ENCODE measurements at regions not wholly inside any gene's neighbourhood (a gene's known extent, or its start where the extent isn't known, plus 50 kb on each side); places are given as distances from the start of the nearest gene placed in this dataset.

GRCh38 chr18:28801876-28802275, 624.9 kb upstream of the CDH2 start:
- Histone ChIP-seq H3K79me2 (ENCODE audit: insufficient read depth, low read length) (no peaks in the 10 kb centered on the region), H3K9ac (ENCODE audit: extremely low read depth, insufficient read length, low read length) (no peak overlapping the region), H4K91ac (ENCODE audit: insufficient read length, low read depth, low read length) (no peak overlapping the region), H3K14ac (ENCODE audit: insufficient read depth, low read length) (no peak overlapping the region), H3K9me3 (ENCODE audit: control insufficient read depth, low read depth, low read length) (no peaks in the 10 kb centered on the region), H2BK20ac (ENCODE audit: low read depth, low read length, poor library complexity, severe bottlenecking) (no peak overlapping the region), H2AFZ (ENCODE audit: low read length) (no peak overlapping the region), H3T11ph (ENCODE audit: low read length) (no peak overlapping the region), H3K27ac (ENCODE audit: insufficient read length, low read depth, low read length) (no peak overlapping the region), H3K4me2 (ENCODE audit: insufficient read depth, insufficient read length, low read length) (no peak overlapping the region), H2BK5ac (ENCODE audit: insufficient read length, low read length) (no peak overlapping the region), H4K5ac (ENCODE audit: insufficient read length, low read depth, low read length) (no peak overlapping the region), H4K8ac (replicated peaks; ENCODE audit: insufficient read length, low read depth, low read length) (no peak overlapping the region), H3K56ac (ENCODE audit: insufficient read length, low read depth, low read length) (no peak overlapping the region), H3K27me3 (ENCODE audit: insufficient read depth, low read length) (no peaks in the 10 kb centered on the region), H2AK5ac (ENCODE audit: insufficient read length, low read length) (no peak overlapping the region), H2BK15ac (ENCODE audit: low read depth, low read length) (no peak overlapping the region), H3K23me2 (ENCODE audit: insufficient read length, low read depth, low read length, poor library complexity, severe bottlenecking) (no peaks in the 10 kb centered on the region), H2BK12ac (ENCODE audit: insufficient read length, low read depth, low read length) (no peak overlapping the region), H3K4ac (ENCODE audit: low read depth, low read length) (no peak overlapping the region), H4K20me1 (ENCODE audit: control insufficient read depth, insufficient read depth, insufficient read length) (no peaks in the 10 kb centered on the region), H2BK120ac (ENCODE audit: low read depth, low read length, poor library complexity, severe bottlenecking) (no peak overlapping the region), H3K4me1 (ENCODE audit: insufficient read depth, low read length) (no peaks in the 10 kb centered on the region; the same call in 1 of the 2 replicates), H3K79me1 (ENCODE audit: insufficient read depth, low read depth, low read length, poor library complexity, severe bottlenecking) (no peaks in the 10 kb centered on the region), H3K23ac (ENCODE audit: insufficient read length, low read depth, low read length) (no peak overlapping the region), H3K18ac (ENCODE audit: insufficient read length, low read depth, low read length) (no peak overlapping the region)
- H3K27ac Mint-ChIP-seq = no peak overlapping the region
- H3K4me1 Mint-ChIP-seq = peaks cover 0 to 5% of the 10 kb centered on the region in 2 experiments; a peak in 1 of 4 replicates
- no peaks in the 10 kb centered on the region for H3K36me3 Mint-ChIP-seq (ENCODE audit: insufficient read depth in 1 of 3, low read depth in 3 of 3)
- WGBS (ENCODE audit: extremely low coverage, insufficient read length, low lambda C conversion rate) = no CpG with 5 or more reads among the region's 5 CpGs
- DNase-seq = no peak
- TF ChIP-seq CTCF (conservative IDR thresholded peaks at IDR 0.05) = no peak
- no peaks in the 10 kb centered on the region for H3K9me3 Mint-ChIP-seq
- no peak overlapping the region for H3K4me3 Mint-ChIP-seq
- H3K27me3 Mint-ChIP-seq (ENCODE audit: low read depth) = no peaks in the 10 kb centered on the region
